ENCODE measurements at regions not wholly inside any gene's neighbourhood (a gene's known extent, or its start where the extent isn't known, plus 50 kb on each side); places are given as distances from the start of the nearest gene placed in this dataset.

- TF ChIP-seq RBM22 (optimal IDR thresholded peaks at IDR 0.05; ENCODE audit: low read length) = no peak
- TF ChIP-seq ZBTB8A (CRISPR knock-in tag; IDR thresholded peaks at IDR 0.05; ENCODE audit: borderline replicate concordance, low read depth) = no peak
- no peak for TF ChIP-seq THYN1 (CRISPR knock-in tag; IDR thresholded peaks at IDR 0.05; ENCODE audit: borderline replicate concordance, low read depth)
- TF ChIP-seq STAG1 (CRISPR knock-in tag; IDR thresholded peaks at IDR 0.05) = no peak
- no peak for TF ChIP-seq HOXA7 (CRISPR knock-in tag; IDR thresholded peaks at IDR 0.05)
- TF ChIP-seq, protein P1, sequence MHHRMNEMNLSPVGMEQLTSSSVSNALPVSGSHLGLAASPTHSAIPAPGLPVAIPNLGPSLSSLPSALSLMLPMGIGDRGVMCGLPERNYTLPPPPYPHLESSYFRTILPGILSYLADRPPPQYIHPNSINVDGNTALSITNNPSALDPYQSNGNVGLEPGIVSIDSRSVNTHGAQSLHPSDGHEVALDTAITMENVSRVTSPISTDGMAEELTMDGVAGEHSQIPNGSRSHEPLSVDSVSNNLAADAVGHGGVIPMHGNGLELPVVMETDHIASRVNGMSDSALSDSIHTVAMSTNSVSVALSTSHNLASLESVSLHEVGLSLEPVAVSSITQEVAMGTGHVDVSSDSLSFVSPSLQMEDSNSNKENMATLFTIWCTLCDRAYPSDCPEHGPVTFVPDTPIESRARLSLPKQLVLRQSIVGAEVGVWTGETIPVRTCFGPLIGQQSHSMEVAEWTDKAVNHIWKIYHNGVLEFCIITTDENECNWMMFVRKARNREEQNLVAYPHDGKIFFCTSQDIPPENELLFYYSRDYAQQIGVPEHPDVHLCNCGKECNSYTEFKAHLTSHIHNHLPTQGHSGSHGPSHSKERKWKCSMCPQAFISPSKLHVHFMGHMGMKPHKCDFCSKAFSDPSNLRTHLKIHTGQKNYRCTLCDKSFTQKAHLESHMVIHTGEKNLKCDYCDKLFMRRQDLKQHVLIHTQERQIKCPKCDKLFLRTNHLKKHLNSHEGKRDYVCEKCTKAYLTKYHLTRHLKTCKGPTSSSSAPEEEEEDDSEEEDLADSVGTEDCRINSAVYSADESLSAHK (CRISPR knock-in tag; IDR thresholded peaks at IDR 0.05; ENCODE audit: borderline replicate concordance) = no peak
- TF ChIP-seq TFE3 (CRISPR knock-in tag; IDR thresholded peaks at IDR 0.05) = no peak
- no peak for TF ChIP-seq NFIB (CRISPR knock-in tag; IDR thresholded peaks at IDR 0.05; ENCODE audit: borderline replicate concordance)
- TF ChIP-seq REST (IDR thresholded peaks at IDR 0.05; ENCODE audit: borderline replicate concordance in 1 of 2, low read depth in 1 of 2, low read length in 2 of 2) = no peak
- TF ChIP-seq CTCF (CRISPR knock-in tag; IDR thresholded peaks at IDR 0.05) = no peak
- no peak for TF ChIP-seq ZNF354B (CRISPR knock-in tag; IDR thresholded peaks at IDR 0.05)
Observed at GRCh38 chr15:46461416-46461815, 826.6 kb downstream of the SQOR start.
